GM12891 (cell line): ENCODE measurements at regions not wholly inside any gene's neighbourhood (a gene's known extent, or its start where the extent isn't known, plus 50 kb on each side); places are given as distances from the start of the nearest gene placed in this dataset.

Experiments used
- DNase-seq: peaks from one replicate; pipeline ENCODE4 v3.0.0; 2011; ENCODE audit warnings: low spot score; ENCODE audit not compliant: insufficient read length
- FAIRE-seq: peaks from 2 replicates; lab custom pipeline; 2011; peaks lifted over from hg19 to GRCh38; lab: Jason Lieb, UNC
- PAX5 ChIP-seq: IDR thresholded peaks from 2 replicates; pipeline ENCODE4 v1.6.1; 2011; ENCODE audit warnings: low read length, moderate library complexity, mild to moderate bottlenecking; ENCODE audit not compliant: insufficient read depth, severe bottlenecking
- POLR2A ChIP-seq: IDR thresholded peaks from 2 replicates; pipeline ENCODE4 v1.6.1; 2011; ENCODE audit warnings: low read depth, low read length, control low read depth
- POLR2AphosphoS5 ChIP-seq: IDR thresholded peaks from 2 replicates; pipeline ENCODE4 v1.6.1; 2011; ENCODE audit warnings: low read depth, low read length, control low read depth
- POU2F2 ChIP-seq: IDR thresholded peaks from 2 replicates; pipeline ENCODE4 v1.6.1; 2011; ENCODE audit warnings: low read depth, mild to moderate bottlenecking, control low read depth, low read length, moderate library complexity
- SPI1 ChIP-seq: IDR thresholded peaks from 2 replicates; pipeline ENCODE4 v1.6.1; 2011; ENCODE audit warnings: low read depth, low read length, control low read depth
- TAF1 ChIP-seq: IDR thresholded peaks from 2 replicates; pipeline ENCODE4 v1.6.1; 2011; ENCODE audit warnings: low read depth, low read length, control low read depth

GRCh38 chr12:97347956-97348355 lies 114.6 kb upstream of the RMST start:
- TF ChIP-seq POLR2AphosphoS5 (no peak), POLR2A (no peak), SPI1 (no peak), TAF1 (no peak), POU2F2 (no peak), PAX5 (no peak)
- FAIRE-seq: no peak
- no peak for DNase-seq

GRCh38 chr12:97358361-97358760 lies 104.2 kb upstream of the RMST start:
- DNase-seq: no peak
- no peak for FAIRE-seq
- TF ChIP-seq PAX5 (no peak), POU2F2 (no peak), POLR2AphosphoS5 (no peak), TAF1 (no peak), SPI1 (no peak), POLR2A (no peak)

GRCh38 chr12:97359021-97359690 lies 103.4 kb upstream of the RMST start:
- FAIRE-seq (no peak), DNase-seq (no peak)
- no peak for TF ChIP-seq POU2F2
- no peak for TF ChIP-seq TAF1
- no peak for TF ChIP-seq PAX5
- no peak for TF ChIP-seq POLR2AphosphoS5
- TF ChIP-seq SPI1: no peak
- TF ChIP-seq POLR2A: no peak

- no peak for DNase-seq
- TF ChIP-seq PAX5 (no peak), SPI1 (no peak), POU2F2 (no peak), TAF1 (no peak), POLR2A (no peak), POLR2AphosphoS5 (no peak)
- FAIRE-seq: no peak
Measured at GRCh38 chr12:97363693-97364092, 98.9 kb upstream of the RMST start.

DNA sequence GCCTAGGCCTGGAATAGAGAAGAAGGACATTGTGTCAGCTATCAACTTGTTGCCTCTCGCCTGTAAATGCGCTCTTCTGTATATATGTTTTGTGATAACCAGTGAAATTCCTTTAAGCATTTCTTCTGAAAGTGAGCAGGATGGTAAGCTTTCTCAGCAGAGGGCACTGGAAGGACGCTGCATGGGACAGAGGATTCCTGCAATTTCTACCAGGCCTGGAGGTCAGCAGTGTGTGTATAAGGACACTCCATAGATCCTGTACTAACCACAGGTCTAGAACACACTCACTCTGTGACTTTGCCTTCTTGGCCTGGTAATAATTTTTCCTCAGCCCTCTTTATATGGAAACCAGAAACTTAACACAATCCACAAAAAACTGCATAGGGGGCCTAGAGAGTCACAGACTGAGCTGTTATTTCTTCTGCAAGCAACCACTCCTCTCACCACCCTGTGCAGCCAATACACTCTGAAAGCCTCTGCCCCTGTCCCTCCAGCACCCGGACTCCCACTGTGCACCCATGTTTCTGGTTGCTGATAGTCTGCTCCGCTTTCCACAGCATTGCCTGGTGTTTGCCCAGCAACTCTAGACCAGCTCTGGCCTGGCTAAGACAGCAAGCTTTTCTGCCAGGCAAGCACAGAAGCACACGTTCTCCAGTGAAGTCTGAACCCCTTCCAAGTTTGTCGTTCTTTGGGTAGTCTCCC lies 94.0 kb upstream of the RMST start:
- no peak for FAIRE-seq
- DNase-seq: no peak
- TF ChIP-seq PAX5 (no peak), POU2F2 (no peak), SPI1 (no peak), TAF1 (no peak), POLR2AphosphoS5 (no peak), POLR2A (no peak)

DNA sequence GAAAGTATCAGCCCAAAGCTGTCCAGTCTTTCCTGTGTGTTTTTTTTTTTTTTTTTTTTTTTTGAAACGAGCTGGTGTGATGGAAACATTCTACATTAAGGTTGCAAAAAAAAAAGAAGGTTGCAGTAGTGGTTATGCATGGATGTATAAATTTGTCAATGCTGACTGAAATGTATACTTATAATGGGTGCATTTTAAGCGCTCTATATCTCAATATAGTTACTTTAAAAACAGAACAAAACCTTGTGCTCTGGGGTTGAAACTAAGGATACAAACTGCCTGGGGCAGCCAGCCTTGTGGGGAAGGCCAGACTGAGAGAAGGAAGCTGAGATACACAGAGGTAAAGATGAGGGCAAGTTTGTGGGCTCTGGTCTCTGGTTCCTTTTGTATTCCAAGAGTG lies 87.3 kb upstream of the RMST start:
- no peak for FAIRE-seq
- TF ChIP-seq SPI1 (no peak), TAF1 (no peak), PAX5 (no peak), POU2F2 (no peak), POLR2A (no peak)
- DNase-seq: no peak

GRCh38 chr12:97380440-97380839 lies 82.2 kb upstream of the RMST start:
- FAIRE-seq (no peak), DNase-seq (no peak)
- TF ChIP-seq SPI1 (no peak), POLR2A (no peak), POLR2AphosphoS5 (no peak), POU2F2 (no peak), PAX5 (no peak), TAF1 (no peak)

DNA sequence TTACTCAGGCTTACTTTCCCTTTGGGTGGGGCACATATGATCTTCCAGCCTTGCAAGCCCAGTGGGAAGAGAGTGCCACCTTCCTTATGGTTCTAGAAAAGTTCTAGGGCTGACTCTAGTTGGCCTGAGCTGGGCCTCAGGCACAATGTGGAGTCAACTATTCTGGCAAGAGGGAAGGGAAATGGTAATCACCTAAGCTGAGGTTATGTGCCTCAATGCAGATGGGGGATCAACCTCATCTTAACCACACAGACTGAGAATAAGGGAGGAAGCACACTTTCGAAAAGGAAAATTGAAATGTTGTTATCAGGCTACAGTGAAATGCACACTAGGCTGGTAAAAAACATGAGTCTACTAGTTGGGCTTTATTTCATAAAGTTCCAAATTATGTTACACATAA lies 77.5 kb upstream of the RMST start:
- FAIRE-seq (peak; percentile 47), DNase-seq (no peak)
- peak; percentile 24; the same call in 1 of the 2 replicates for TF ChIP-seq SPI1
- TF ChIP-seq TAF1: no peak
- TF ChIP-seq POLR2A: no peak
- TF ChIP-seq POLR2AphosphoS5: no peak
- TF ChIP-seq PAX5: no peak
- no peak for TF ChIP-seq POU2F2

- DNase-seq (no peak), FAIRE-seq (no peak)
- TF ChIP-seq POLR2A: no peak
- no peak for TF ChIP-seq PAX5
- TF ChIP-seq TAF1: no peak
Measured at GRCh38 chr12:97386133-97386581, 76.4 kb upstream of the RMST start.

GRCh38 chr12:97387844-97388243 lies 74.8 kb upstream of the RMST start:
- DNase-seq (no peak), FAIRE-seq (no peak)
- no peak for TF ChIP-seq POLR2AphosphoS5
- TF ChIP-seq TAF1: no peak
- no peak for TF ChIP-seq POU2F2
- no peak for TF ChIP-seq SPI1
- no peak for TF ChIP-seq PAX5
- no peak for TF ChIP-seq POLR2A
